GM06990 (cell line): ENCODE measurements at regions not wholly inside any gene's neighbourhood (a gene's known extent, or its start where the extent isn't known, plus 50 kb on each side); places are given as distances from the start of the nearest gene placed in this dataset.

ENCODE experiments used
- DNase-seq: peaks from one replicate; pipeline ENCODE4 v3.0.0-alpha.2; 2011; ENCODE audit not compliant: insufficient read length; ENCODE audit errors: extremely low read depth
- H3K27me3 ChIP-seq: replicated peaks from 2 replicates; pipeline ENCODE4 v1.6.0; 2011; ENCODE audit warnings: low read length; ENCODE audit not compliant: control insufficient read depth, insufficient read depth
- H3K36me3 ChIP-seq: 2 replicates; pipeline ENCODE4 v1.5.1; 2011; ENCODE audit warnings: low read length; ENCODE audit not compliant: control insufficient read depth, insufficient read depth
- H3K4me3 ChIP-seq: replicated peaks from 2 replicates; pipeline ENCODE4 v1.5.1; 2011; ENCODE audit warnings: low read depth, mild to moderate bottlenecking, control low read depth, low read length
- CTCF ChIP-seq: IDR thresholded peaks from 2 replicates; pipeline ENCODE4 v1.5.1; 2011; ENCODE audit warnings: low read length, control low read depth, mild to moderate bottlenecking, inconsistent platforms; ENCODE audit not compliant: insufficient read depth, poor library complexity, severe bottlenecking

- no peaks in the 10 kb centered on the region for H3K36me3 ChIP-seq
- no peak for TF ChIP-seq CTCF
- H3K27me3 ChIP-seq, result no peaks in the 10 kb centered on the region
- no peak overlapping the region for H3K4me3 ChIP-seq
- DNase-seq, result no peak
These were observed 454.6 kb upstream of the MARCKS start for GRCh38 chr6:113402544-113402943.

DNA sequence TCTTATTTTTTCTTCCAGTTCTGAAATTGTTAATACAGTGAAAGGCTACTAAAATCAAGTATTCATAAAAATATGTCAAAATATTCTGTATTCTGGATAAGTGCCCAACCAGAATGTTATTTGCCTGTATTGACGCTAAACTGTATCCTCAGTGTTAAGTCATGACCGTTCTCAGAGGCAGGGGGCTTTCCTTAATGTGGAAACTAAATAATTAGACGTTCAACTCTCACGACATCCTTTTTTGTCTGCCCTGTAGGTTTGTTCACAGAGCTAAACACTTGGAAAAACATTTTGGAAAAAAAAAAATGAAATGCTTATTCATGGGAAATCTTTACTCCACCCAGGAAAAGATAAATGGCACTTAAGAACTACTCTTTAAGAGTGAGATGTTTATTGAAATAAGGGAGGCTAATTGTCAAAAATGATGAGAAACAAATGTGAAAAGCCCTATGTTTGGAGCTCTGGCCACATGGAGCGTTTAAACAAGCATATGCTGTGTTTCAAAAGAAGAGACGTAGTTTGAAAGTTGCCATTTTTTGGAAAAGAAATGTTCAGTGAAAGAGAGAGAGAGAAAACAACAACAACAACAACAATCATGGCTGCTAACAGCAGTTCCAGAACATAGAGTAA lies 453.1 kb upstream of the MARCKS start:
- DNase-seq, result no peak
- Histone ChIP-seq H3K36me3 (no peaks in the 10 kb centered on the region), H3K27me3 (no peaks in the 10 kb centered on the region), H3K4me3 (no peak overlapping the region)
- TF ChIP-seq CTCF, result no peak

DNA sequence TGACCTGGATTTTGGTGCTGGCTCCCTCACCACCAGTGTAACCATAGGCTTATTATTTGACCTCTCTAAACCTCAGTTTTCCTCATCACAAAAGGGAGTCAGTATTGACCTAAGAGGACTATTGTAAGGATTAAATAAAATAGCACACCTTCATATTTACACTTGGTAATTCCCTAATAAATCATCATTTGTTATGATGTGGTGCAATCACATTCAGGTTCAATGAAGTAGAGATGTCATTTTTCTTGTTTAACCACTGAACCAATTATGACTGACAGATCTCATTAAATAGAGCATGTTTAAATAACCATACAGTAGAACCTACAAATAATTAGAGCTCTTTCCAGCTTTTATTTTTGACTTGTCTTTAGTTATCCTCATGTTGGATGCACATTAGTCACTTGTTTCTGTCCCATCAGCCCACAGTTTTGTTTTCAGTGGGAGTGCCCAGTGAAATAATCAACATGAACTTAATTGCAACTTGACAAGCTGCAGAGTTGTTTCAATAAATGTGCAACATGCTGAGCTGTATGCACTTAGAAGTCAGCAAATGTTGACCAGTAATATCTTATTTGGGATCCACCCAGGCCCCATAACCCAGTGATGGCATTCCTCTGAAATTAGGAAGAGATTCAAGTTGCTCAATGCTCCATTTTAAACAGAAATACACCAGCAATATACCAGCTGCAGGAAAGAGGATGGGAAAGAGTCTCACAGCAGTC lies 451.7 kb upstream of the MARCKS start:
- TF ChIP-seq CTCF, result no peak
- DNase-seq, result no peak
- H3K4me3 ChIP-seq, result no peak overlapping the region
- H3K27me3 ChIP-seq, result no peaks in the 10 kb centered on the region
- no peaks in the 10 kb centered on the region for H3K36me3 ChIP-seq

- no peaks in the 10 kb centered on the region for H3K27me3 ChIP-seq
- H3K36me3 ChIP-seq, result no peaks in the 10 kb centered on the region
- DNase-seq, result no peak
- no peak overlapping the region for H3K4me3 ChIP-seq
- no peak for TF ChIP-seq CTCF
These were observed 451.0 kb upstream of the MARCKS start for GRCh38 chr6:113406048-113406695.

DNA sequence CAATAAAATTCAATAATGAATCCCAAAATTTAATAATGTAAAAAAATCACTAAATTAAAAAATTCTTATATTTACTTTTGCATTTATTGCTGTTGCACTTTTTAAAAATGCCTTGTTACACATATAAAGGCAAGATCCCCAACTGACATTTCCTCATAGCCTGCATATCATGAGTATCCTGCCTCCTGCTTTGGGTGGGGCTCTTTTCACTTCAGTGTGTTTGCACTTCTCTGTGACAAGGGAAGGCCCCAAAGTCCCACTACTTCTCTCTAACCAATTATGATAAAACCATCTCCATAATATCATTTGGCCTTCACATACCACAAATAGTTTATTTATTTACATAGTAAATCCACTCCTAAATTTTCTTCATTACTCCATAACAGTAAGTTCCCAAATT lies 446.1 kb upstream of the MARCKS start:
- H3K4me3 ChIP-seq, result no peak overlapping the region
- no peak for TF ChIP-seq CTCF
- no peaks in the 10 kb centered on the region for H3K27me3 ChIP-seq
- H3K36me3 ChIP-seq, result no peaks in the 10 kb centered on the region
- DNase-seq, result no peak
